GM12891 (cell line): ENCODE measurements at regions not wholly inside any gene's neighbourhood (a gene's known extent, or its start where the extent isn't known, plus 50 kb on each side); places are given as distances from the start of the nearest gene placed in this dataset.

Source experiments
- PAX5 ChIP-seq: IDR thresholded peaks from 2 replicates; pipeline ENCODE4 v1.6.1; 2011; ENCODE audit warnings: low read length, moderate library complexity, mild to moderate bottlenecking; ENCODE audit not compliant: insufficient read depth, severe bottlenecking
- POLR2A ChIP-seq: IDR thresholded peaks from 2 replicates; pipeline ENCODE4 v1.6.1; 2011; ENCODE audit warnings: low read depth, low read length, control low read depth
- POLR2AphosphoS5 ChIP-seq: IDR thresholded peaks from 2 replicates; pipeline ENCODE4 v1.6.1; 2011; ENCODE audit warnings: low read depth, low read length, control low read depth
- POU2F2 ChIP-seq: IDR thresholded peaks from 2 replicates; pipeline ENCODE4 v1.6.1; 2011; ENCODE audit warnings: low read depth, mild to moderate bottlenecking, control low read depth, low read length, moderate library complexity
- SPI1 ChIP-seq: IDR thresholded peaks from 2 replicates; pipeline ENCODE4 v1.6.1; 2011; ENCODE audit warnings: low read depth, low read length, control low read depth
- TAF1 ChIP-seq: IDR thresholded peaks from 2 replicates; pipeline ENCODE4 v1.6.1; 2011; ENCODE audit warnings: low read depth, low read length, control low read depth

DNA sequence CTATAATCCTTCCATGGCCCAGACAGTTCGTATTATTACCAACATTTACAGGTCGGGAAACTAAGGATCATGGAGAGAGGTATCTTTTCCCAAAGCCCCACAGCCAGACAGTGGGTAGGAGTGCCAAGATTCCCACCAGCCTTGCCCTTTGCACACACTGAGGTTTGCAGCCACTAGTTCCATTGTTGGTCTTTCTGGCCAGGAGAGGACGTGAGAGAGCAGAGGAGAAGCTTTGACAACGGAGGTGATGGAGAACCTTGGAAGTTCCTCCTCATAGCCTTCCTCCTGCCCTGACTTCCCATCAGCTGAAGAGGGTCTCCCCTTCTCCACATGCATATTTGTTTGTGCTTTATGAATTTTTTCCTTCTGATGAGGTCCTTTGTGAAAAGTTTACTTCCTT lies 50.5 kb upstream of the PLCL2 start:
- TF ChIP-seq POLR2A, result no peak
- TF ChIP-seq POLR2AphosphoS5, result no peak
- no peak for TF ChIP-seq TAF1
- TF ChIP-seq PAX5, result no peak
- no peak for TF ChIP-seq SPI1
- no peak for TF ChIP-seq POU2F2
